HCEC 1CT (cell line): ENCODE measurements at regions not wholly inside any gene's neighbourhood (a gene's known extent, or its start where the extent isn't known, plus 50 kb on each side); places are given as distances from the start of the nearest gene placed in this dataset.
A peak's percentile ranks its signal among the peaks of the same experiment; 100 is the strongest.
"Not testable (repeated sequence)": the region's sequence is repeated elsewhere in the genome, so short reads cannot be mapped to it uniquely, and the experiment has no call there.

ENCODE experiments used
- DNase-seq: peaks from one replicate; pipeline ENCODE4 v3.0.0-alpha.2; 2017

GRCh38 chr12:90687682-90688081, 267.3 kb downstream of the CCER1 start:
- not testable (repeated sequence) for DNase-seq

GRCh38 chr12:90683871-90684270, 271.1 kb downstream of the CCER1 start:
- no peak for DNase-seq

- peak; percentile 45 for DNase-seq
Measured at GRCh38 chr12:90682398-90682797, 272.6 kb downstream of the CCER1 start.

- DNase-seq: no peak
Measured at GRCh38 chr12:90679674-90680073, 275.3 kb downstream of the CCER1 start.

- no peak for DNase-seq
Measured at GRCh38 chr12:90677552-90677951, 277.4 kb downstream of the CCER1 start.

- DNase-seq: no peak
Measured at GRCh38 chr12:90677055-90677454, 277.9 kb downstream of the CCER1 start.

- no peak for DNase-seq
Measured at GRCh38 chr12:90675106-90675505, 279.9 kb downstream of the CCER1 start.

GRCh38 chr12:90672081-90672480, 282.9 kb downstream of the CCER1 start:
- no peak for DNase-seq

- DNase-seq: not testable (repeated sequence)
Measured at GRCh38 chr12:90663949-90664348, 291.0 kb downstream of the CCER1 start.

- no peak for DNase-seq
Measured at GRCh38 chr12:90659060-90659459, 295.9 kb downstream of the CCER1 start.

- peak; percentile 42 for DNase-seq
Measured at GRCh38 chr12:90653040-90653439, 301.9 kb downstream of the CCER1 start.

- no peak for DNase-seq
Measured at GRCh38 chr12:90652280-90652679, 302.7 kb downstream of the CCER1 start.

GRCh38 chr12:90645181-90645580, 309.8 kb downstream of the CCER1 start:
- DNase-seq: no peak

GRCh38 chr12:90631591-90632212, 323.3 kb downstream of the CCER1 start:
- no peak for DNase-seq

- DNase-seq: no peak
Measured at GRCh38 chr12:90630006-90630405, 325.0 kb downstream of the CCER1 start.

GRCh38 chr12:90628213-90628612, 326.8 kb downstream of the CCER1 start:
- DNase-seq: no peak

GRCh38 chr12:90627180-90627896, 327.6 kb downstream of the CCER1 start:
- peak; percentile 21 for DNase-seq

- peak; percentile 77 for DNase-seq
Measured at GRCh38 chr12:90622431-90622830, 332.5 kb downstream of the CCER1 start.

- peak; percentile 82 for DNase-seq
Measured at GRCh38 chr12:90621927-90622326, 333.0 kb downstream of the CCER1 start.

GRCh38 chr12:90619943-90620342, 335.0 kb downstream of the CCER1 start:
- DNase-seq: no peak

- peak; percentile 15 for DNase-seq
Measured at GRCh38 chr12:90618586-90618985, 336.4 kb downstream of the CCER1 start.

- no peak for DNase-seq
Measured at GRCh38 chr12:90611891-90612290, 343.1 kb downstream of the CCER1 start.

- no peak for DNase-seq
Measured at GRCh38 chr12:90611048-90611447, 343.9 kb downstream of the CCER1 start.

- peak; percentile 7 for DNase-seq
Measured at GRCh38 chr12:90593596-90594295, 361.2 kb downstream of the CCER1 start.
